Posterior vena cava (tissue), 2 donors: ENCODE measurements at regions not wholly inside any gene's neighbourhood (a gene's known extent, or its start where the extent isn't known, plus 50 kb on each side); places are given as distances from the start of the nearest gene placed in this dataset.
"Not testable (repeated sequence)": the region's sequence is repeated elsewhere in the genome, so short reads cannot be mapped to it uniquely, and the experiment has no call there.

Experiments used
- DNase-seq: peaks from one replicate; pipeline ENCODE4 v3.0.0-alpha.2; 2020; ENCODE audit warnings: low spot score
- intact Hi-C, 2 donors: fragments of 100-400 bp; cut with DNase I; formaldehyde crosslinking; loops; one replicate each; pipeline versions ENCODE4 v1.14.1 to v1.14.2; 2022 to 2023
- donor health status: DM: yes; HTN: yes; CAD: no.
- donor health status: DM: yes; HTN: yes; CAD: no.

DNA sequence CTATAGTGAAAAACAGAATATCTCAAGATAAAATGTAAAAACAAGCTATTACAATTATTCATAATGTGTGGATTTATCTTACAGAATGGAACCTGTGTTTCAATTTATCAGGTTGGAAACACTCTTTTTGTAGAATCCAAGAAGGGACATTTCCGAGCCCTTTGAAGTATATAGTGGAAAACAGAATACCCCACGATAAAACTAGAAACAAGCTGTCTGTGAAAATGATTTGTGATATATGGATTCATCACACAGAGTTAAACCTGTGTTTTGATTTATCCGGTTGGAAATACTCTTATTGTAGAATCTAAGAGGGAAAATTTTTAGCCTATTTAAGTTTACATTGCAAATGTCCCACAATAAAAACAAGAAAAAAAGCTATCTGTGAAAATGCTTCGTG, 388.2 kb downstream of the PRDM9 start:
- intact Hi-C loops = no loop called here

DNA sequence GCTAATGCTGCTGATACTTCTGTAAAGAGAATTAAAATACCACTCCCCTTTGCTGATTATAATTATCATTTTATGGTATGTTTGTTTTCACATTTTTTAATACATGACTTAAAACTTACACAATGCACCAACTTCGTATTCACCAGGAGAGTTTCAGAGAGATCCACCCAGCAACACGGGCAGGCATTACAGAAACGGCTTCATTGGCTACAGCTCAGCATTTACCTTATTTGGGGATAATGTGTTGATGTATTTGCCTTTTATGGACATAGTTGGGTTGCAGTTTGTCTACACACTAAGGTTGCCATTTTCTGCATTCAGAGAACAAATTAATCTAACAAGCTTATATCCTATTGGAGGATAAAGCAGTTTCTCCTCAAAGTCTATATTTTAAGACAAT, 423.6 kb downstream of the PRDM9 start:
- DNase-seq = no peak
- intact Hi-C loops = no loop called here

More for the DNA sequence above, 388.2 kb downstream of the PRDM9 start:
- no peak for DNase-seq

DNA sequence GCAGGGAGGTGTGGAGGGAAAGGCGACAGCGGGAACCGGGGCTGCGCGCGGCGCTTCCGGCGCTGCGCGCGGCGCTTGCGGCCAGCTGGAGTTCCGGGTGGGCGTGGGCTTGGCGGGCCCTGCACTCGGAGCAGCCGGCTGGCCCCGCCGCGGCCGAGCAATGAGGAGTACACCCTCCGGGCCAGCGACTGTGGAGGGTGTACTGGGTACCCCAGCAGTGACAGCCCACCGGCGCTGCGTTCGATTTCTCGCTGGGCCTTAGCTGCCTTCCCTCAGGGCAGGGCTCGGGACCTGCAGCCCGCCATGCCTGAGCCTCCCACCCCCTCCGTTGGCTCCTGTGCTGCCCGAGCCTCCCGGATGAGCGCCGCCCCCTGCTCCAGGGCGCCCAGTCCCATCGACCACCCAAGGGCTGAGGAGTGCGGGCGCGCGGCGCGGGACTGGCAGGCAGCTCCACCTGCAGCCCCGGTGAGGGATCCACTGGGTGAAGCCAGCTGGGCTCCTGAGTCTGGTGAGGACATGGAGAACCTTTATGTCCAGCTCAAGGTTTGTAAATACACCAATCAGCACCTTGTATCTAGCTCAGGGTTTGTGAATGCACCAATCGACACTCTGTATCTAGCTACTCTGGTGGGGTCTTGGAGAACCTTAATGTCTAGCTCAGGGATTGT, 444.0 kb downstream of the PRDM9 start:
- intact Hi-C loops, DNase-seq: not testable (repeated sequence)

DNA sequence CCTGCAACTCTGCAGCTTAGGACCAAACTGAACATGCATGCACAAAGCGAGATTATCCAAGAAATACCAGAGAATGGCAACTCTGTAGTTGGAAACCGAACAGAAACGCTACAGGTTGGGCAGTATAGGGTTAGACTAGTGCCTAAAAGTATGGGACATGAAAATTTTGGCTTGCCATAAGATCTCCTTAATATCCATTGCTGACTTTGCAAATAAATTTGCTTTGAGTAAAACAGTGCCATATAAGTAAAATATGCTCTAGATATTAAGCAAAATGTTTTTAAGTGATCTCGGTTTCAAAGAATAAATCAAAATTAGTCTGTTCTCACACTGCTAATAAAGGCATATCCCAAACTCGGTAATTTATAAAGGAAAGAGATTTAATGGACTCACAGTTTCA, 456.0 kb downstream of the PRDM9 start:
- DNase-seq = no peak
- intact Hi-C loops = no loop called here

DNA sequence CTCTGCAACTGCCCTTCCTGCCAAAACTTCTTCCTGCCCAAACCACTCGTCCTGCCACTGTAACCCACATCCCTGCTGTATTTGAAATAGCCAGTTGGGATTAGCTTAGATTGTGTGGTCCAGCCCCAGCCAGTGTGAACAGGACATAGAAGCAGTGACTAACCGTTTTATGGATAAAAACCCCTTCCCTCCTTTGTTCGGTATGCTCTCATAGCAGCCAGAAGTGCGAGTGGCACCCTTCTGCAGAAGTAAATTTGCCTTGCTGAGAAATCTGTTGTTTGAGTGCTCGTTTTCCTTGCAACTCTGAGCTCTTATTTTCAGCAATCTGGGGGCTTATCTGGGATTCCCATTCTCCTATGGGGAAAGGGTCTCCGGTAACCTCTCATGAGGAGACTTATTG, 470.0 kb downstream of the PRDM9 start:
- intact Hi-C loops = loop anchor here in 1 of 2 donors (5.0 kb wide), 1 partner anchor 1365 kb away; no protein-coding TSS in a partner anchor
- DNase-seq = no peak

DNA sequence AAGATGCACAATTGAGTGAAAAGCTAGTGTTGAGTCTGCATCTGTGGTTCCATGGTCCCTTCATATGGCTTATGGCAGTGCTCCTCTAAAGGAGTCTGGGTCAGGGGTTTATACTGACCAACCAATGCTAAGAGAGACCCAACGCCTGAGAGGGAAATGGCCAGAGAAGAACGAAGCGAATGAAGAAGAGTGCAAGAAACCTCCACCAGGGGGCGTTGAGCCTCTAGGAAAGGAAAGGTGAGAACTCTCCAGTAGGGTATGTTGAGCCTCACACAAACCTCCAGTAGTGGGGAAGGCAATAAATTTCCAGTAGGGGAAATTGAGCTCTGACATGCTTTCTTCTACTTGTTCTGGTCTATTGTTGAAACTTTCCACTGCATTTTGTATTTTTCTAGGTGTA, 470.6 kb downstream of the PRDM9 start:
- intact Hi-C loops = loop anchor here in 1 of 2 donors (5.0 kb wide), 1 partner anchor 1366 kb away; no protein-coding TSS in a partner anchor

DNA sequence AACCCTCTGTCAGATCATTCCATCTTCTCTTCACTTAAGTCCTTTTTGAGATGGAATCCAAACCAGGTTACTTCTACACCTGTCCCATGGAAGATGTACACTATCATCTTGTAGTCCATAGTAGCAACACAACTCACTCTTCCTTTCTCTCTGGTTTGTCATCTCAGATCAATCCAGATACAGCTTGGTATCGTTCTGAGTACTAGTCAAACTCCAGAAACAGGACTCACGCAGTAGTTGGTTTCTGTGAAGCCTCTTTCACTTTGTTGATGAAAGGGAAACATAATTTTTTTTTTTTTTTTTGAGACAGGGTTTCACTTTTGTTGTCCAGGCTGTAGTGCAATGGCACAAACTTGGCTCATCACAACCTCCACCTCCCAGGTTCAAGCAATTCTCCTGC, 484.0 kb downstream of the PRDM9 start:
- intact Hi-C loops = no loop called here
- DNase-seq = no peak

More for the DNA sequence above, 470.6 kb downstream of the PRDM9 start:
- DNase-seq = no peak

DNA sequence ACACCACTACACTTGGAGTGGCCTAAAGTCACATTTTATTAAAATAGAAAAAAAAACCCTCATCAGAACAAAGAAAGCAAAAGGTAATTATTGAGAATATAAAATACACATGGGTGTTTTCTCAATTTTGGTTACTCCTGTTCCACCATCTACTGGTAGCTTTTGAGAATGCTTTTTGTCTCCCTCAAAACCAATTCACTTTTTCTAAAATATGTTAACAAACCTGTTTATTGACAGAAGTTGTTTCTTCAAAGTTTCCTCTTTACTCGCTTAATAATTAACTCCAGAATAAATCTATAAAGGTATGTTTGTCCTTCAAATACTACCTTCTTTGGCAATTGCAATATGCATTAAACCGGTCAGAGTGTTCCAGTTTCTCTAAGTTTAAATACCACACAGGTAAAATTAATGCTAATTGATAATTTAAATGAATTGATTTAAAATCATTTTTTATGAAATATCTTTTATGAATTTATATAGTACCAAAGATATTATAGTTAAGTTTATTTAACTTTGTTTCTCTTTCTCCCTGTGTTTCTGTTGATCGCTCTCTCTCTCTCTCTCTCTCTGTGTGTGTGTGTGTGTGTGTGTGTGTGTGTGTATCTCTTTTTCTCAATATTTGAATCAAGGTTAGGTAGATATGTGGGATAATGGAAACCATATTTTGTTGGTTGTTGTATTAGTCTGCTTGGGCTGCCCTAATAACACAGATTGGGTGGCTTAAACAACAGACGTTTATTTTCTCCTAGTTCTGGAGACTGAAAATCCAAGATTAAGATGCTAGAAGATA, 487.4 kb downstream of the PRDM9 start:
- no peak for DNase-seq
- intact Hi-C loops = no loop called here

DNA sequence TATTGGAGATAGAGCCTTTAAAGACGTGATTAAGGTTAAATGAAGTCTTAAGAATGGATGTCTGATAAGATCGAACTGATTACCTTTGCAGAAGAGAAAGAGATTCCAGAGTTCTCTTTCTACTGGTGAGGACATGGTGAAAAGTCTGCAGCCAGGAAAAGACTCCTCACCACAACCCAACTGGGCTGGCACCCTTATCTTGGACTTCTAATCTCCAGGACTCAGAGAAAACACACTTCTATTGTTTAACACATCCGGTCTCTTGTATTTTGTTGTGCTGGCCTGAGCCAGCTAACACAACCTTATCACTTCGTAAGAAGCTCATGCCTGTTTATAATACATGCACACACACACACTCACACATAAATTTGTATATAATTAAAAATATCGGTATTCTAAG, 489.1 kb downstream of the PRDM9 start:
- DNase-seq = no peak
- intact Hi-C loops = no loop called here

DNA sequence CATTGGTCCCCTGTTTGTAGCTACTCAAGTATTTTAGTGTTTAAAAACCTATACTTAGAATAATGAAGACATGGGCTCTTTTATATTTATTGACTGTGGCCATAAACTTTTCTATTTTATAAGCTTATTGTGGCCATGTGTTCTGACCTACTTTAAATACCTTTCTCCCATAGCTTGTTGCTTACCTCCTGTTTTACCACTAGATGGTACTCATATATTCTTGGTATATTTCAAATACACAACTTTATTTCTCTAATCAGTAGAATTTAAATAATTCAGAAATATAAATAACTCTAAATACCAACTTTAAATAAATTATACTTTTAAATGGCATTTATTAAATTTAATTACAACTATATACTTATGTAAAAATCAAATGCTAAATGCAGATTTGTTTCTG, 498.0 kb downstream of the PRDM9 start:
- intact Hi-C loops = no loop called here
- no peak for DNase-seq

DNA sequence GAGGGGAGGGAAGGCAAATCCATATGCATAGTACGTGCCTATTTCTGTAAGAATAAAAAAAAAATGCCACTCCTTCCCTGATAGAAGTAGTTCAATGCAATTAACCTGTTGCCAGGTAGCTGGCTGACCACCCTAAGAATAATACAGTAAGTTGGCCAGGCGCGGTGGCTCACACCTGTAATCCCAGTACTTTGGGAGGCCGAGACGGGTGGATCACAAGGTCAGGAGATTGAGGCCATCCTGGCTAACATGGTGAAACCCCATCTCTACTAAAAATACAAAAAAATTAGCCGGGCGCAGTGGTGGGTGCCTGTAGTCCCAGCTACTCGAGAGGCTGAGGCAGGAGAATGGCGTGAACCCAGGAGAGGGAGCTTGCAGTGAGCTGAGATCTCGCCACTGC, 510.3 kb downstream of the PRDM9 start:
- intact Hi-C loops = not testable (repeated sequence)
- peak; percentile 64 for DNase-seq

DNA sequence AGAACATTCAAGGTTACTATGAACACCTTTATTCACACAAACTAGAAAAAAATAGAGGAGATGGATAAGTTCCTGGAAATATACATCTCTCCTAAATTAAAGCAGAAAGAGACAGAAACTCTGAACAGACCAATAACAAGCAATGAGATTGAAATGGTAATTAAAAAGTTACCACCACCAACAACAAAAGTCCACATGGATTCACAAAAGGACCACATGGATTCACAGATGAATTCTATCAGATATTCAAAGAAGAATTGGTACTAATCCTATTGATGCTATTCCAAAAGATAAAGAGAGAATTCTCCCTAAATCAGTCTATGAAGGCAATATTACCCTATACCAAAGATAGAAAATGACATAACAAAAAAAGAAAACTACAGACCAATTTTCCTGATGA, 518.9 kb downstream of the PRDM9 start:
- intact Hi-C loops = no loop called here
- no peak for DNase-seq

DNA sequence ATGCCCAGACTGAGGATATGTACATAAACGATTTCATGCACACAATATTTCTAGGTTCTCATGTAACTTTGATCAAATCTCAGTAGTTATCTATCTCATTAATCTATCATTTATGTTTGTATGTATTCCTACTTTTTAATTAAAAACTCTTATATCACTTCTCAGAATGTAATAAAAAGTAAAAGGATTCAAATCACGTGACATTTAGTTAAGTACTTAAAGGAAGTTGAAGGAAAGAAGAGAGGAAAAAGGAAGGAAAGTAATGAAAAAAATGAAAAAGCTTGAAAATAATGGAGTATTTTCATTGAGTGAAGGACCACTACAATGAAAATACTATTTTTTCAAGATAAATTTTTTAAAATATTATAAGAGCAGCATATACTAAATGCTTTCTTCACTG, 535.3 kb downstream of the PRDM9 start:
- intact Hi-C loops = no loop called here

DNA sequence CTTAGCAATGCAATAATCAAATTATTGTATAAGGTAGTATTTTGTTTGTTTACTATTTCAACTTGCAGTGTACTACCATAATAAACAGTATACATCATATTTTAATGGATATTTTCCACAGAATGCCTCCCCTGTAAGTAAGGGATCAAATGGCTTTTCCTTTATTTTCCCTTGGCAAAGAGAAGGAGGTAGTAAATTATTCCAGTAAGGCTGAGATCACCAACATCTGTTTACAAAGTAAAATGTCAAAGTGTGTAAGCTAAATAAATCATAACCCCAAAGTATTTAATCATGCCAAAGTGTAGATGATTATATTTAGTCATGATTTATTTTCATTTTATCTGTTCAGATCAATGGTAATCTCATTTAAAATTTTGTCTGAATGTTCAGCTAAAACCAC, 537.6 kb downstream of the PRDM9 start:
- intact Hi-C loops = no loop called here
- DNase-seq = no peak

More for the DNA sequence above, 535.3 kb downstream of the PRDM9 start:
- no peak for DNase-seq

DNA sequence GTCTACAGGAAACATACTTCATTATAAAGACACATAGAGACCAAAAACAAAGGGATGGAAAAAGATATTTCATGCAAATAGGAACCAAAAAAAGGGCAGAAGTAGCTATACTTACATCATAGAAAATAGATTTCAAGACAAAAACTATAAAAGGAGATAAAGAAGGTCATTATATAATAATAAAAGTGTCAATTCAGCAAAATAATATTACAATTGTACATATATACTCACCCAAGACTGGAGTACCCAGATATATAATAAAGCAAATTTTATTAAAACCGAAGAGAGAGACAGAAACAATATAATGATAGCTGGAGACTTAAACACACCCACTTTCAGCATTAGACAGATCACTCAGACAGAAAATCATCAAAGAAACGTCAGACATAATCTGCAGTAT, 546.3 kb downstream of the PRDM9 start:
- intact Hi-C loops = no loop called here

DNA sequence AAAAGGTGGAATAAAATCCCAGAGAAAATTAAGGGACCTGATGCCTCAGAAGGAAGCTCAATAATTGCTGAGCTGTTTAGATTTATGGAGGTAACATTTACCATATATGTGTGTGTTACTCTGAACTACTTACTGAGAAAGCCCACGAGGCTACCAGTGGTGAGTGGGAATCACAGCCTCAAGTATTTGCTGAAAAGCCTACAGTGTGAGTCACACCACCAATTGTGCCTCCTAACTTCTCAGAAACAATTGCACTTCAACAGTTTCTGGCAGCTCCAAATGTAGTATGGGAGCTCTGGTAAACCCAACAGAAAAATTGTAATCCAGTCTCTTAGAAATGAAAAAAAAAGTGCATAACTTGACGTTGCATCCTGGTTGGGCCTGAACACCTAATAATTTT, 551.6 kb downstream of the PRDM9 start:
- intact Hi-C loops = no loop called here

More for the DNA sequence above, 546.3 kb downstream of the PRDM9 start:
- DNase-seq = no peak

DNA sequence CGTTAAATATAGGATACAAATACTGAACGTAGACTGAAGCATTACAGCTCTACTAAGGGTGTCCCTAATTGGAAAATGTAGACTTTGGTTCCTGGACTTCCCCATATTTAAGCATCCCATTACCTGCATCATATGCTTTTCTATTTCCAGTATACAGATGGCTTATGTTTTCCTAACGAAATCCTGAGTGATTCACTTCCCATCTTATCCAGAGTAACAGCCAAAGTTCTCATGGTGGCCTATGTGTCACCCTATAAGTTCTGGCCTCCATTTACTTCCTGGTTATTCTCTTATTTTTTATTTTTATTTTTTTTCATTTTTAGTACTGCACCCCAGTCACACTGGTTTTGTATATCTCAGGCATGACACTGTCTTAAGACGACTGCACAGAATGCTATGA, 552.3 kb downstream of the PRDM9 start:
- DNase-seq = no peak
- intact Hi-C loops = no loop called here

More for the DNA sequence above, 551.6 kb downstream of the PRDM9 start:
- DNase-seq = no peak

DNA sequence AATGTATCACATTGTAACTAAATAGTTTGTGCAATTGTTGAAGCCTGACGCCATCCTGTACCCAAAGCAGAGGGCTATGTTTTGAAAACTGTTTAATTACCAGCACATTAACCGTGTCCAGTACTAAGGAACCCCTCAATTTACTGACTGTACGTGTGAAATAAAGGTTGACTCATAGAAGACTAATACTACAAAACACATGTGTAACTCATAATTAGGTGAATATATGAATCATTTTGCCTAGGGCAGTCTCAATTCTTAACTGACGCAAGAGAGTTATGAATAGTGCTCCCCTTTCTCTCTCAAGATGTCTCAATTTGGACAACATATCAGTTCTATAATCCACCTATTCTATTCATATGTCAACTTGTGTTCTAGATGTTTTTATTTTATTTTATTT, 558.4 kb downstream of the PRDM9 start:
- intact Hi-C loops = no loop called here
- DNase-seq = no peak

DNA sequence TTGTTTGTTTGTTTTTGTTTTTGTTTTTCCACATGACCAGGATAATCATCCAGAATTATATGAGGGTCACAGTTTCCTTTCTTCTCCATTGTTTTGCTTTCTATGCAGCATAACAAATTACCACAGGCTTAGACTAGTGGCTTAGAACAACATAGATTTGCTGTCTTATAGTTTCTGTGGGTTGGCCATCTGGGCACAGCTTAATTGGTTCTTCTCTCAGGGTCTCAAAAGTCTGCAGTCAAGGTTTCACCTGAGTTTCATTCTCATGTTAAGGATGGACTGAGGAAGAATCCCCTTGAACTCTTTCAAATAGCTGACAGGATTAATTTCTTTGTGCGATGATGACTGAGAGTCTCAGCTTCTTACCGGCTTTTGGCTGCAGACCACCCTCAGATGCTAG, 559.8 kb downstream of the PRDM9 start:
- no peak for DNase-seq
- intact Hi-C loops = no loop called here

DNA sequence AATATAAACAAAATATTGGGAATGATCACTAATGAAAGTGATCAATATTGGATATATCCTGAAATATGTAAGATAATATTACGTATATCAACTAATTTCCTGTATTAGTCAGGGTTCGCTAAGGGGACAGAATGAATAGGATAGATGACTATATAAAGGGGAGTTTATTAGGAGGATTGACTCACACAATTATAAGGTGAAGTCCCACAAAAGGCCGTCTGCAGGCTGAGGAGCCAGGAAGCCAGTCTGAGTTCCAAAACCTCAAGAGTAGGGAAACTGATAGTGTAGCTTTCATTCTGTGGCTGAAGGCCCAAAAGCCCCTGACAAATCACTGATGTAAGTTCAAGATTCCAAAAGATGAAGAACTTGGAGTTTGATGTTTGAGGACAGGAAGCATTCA, 561.1 kb downstream of the PRDM9 start:
- DNase-seq = no peak
- intact Hi-C loops = no loop called here

DNA sequence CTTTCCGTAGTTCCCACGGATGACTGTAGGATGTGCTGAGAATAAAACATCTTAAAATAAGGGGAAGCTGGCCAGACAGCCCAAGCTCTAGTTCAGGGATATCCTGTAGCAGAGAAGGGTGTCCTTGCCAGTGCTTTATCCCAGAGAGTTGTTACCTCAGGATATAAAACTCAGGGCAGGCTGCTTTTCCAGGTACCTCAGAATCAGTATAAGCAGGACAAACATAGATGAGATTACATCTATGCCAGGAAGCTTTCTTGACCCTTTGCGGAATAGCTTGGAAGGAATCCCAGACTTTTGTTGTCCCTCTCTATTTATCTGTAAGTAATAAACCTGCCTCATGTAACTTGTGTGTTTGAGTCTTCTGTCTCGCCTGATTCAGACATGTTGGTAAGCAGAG, 565.7 kb downstream of the PRDM9 start:
- intact Hi-C loops = no loop called here
- DNase-seq = no peak
